Upper lobe of right lung (tissue), 1 donor: ENCODE measurements at regions not wholly inside any gene's neighbourhood (a gene's known extent, or its start where the extent isn't known, plus 50 kb on each side); places are given as distances from the start of the nearest gene placed in this dataset.
A peak's percentile ranks its signal among the peaks of the same experiment; 100 is the strongest.

Source experiments
- ATAC-seq: fragments of 200-7000 bp; cut with Tn5 transposase; one replicate; pipeline ENCODE4 v1.9.1; 2020; ENCODE audit warnings: mild to moderate bottlenecking, moderate library complexity
- DNase-seq: peaks from one replicate; pipeline ENCODE4 v3.0.0-alpha.2; 2020
- H3K27ac ChIP-seq: fragments of 200-600 bp; one replicate; pipeline ENCODE4 v1.8.0; 2022
- H3K27me3 ChIP-seq: fragments of 200-600 bp; one replicate; pipeline ENCODE4 v1.8.0; 2022; ENCODE audit warnings: mild to moderate bottlenecking
- H3K36me3 ChIP-seq: fragments of 200-600 bp; one replicate; pipeline ENCODE4 v1.8.0; 2022
- H3K4me1 ChIP-seq: fragments of 200-600 bp; one replicate; pipeline ENCODE4 v1.8.0; 2022
- H3K4me3 ChIP-seq: fragments of 200-600 bp; one replicate; pipeline ENCODE4 v1.8.0; 2022; ENCODE audit warnings: mild to moderate bottlenecking
- H3K9me3 ChIP-seq: fragments of 200-600 bp; one replicate; pipeline ENCODE4 v1.8.0; 2022
- intact Hi-C: fragments of 100-400 bp; cut with DNase I; formaldehyde crosslinking; loops from one replicate; pipeline ENCODE4 v1.11.0; 2022
- TF ChIP-seq, protein P1 (sequence below): fragments of 200-600 bp; IDR thresholded peaks from one replicate; pipeline ENCODE4 v1.8.0; 2022; ENCODE audit warnings: antibody characterized with exemption
- donor health status: DM: no; HTN: yes; CAD: no; lungs with severe emphysema.

DNA sequence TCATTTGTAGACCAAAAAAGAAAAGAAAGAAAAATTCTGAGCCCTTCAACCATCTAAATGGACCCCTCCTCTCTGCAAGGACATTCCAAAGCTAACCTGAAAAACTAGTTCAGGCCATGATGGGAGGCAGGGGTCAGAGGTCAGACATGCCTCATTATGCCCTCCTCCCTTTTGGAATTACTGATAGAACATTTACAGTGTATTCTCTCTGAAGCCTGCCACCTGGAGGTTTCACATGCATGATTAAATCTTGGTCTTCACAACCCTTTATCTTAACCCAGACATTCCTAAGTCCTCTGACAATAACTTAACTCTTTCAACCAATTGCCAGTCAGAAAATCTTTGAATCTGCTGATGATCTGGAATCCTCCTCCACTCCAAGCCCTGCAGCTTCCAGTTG is 86.0 kb downstream of the SPP2 start:
- no peaks in the 10 kb centered on the region for H3K9me3 ChIP-seq
- intact Hi-C loops = no loop called here
- TF ChIP-seq, protein P1, sequence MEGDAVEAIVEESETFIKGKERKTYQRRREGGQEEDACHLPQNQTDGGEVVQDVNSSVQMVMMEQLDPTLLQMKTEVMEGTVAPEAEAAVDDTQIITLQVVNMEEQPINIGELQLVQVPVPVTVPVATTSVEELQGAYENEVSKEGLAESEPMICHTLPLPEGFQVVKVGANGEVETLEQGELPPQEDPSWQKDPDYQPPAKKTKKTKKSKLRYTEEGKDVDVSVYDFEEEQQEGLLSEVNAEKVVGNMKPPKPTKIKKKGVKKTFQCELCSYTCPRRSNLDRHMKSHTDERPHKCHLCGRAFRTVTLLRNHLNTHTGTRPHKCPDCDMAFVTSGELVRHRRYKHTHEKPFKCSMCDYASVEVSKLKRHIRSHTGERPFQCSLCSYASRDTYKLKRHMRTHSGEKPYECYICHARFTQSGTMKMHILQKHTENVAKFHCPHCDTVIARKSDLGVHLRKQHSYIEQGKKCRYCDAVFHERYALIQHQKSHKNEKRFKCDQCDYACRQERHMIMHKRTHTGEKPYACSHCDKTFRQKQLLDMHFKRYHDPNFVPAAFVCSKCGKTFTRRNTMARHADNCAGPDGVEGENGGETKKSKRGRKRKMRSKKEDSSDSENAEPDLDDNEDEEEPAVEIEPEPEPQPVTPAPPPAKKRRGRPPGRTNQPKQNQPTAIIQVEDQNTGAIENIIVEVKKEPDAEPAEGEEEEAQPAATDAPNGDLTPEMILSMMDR = no peak
- H3K27ac ChIP-seq = no peak overlapping the region
- H3K4me1 ChIP-seq = peaks cover 7% of the 10 kb centered on the region
- no peaks in the 10 kb centered on the region for H3K27me3 ChIP-seq
- H3K4me3 ChIP-seq = no peak overlapping the region
- H3K36me3 ChIP-seq = no peaks in the 10 kb centered on the region
- no peak for ATAC-seq
- no peak for DNase-seq

DNA sequence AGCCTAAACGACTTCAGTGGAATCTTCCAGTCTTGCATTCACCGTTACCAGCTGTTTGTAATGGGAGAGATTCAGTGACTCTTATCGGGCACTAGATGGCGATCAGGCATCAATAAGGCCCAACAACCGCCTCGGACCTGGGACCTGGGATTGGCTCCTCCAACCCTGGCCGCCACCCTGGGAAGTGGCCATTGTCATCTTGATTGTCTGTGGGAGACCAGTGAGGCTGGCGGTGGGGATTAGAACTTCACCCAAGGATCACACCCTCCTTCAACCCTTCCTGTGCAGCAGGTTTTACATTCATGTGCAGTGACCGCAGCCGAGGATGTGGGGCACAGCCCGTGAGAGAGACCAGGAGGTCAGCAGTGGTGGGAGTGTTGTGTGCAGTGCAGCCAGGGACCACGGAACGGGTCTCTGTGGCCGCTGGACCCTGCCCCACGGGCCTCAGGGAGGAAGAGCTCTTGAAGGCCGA is 85.3 kb downstream of the SPP2 start:
- Histone ChIP-seq H3K4me1 (peaks cover 7% of the 10 kb centered on the region), H3K27me3 (no peaks in the 10 kb centered on the region), H3K36me3 (no peaks in the 10 kb centered on the region), H3K9me3 (no peaks in the 10 kb centered on the region), H3K4me3 (no peak overlapping the region), H3K27ac (no peak overlapping the region)
- ATAC-seq = peak; percentile 85
- intact Hi-C loops = no loop called here
- TF ChIP-seq, protein P1 = peak; percentile 83
- peak; percentile 71 for DNase-seq

DNA sequence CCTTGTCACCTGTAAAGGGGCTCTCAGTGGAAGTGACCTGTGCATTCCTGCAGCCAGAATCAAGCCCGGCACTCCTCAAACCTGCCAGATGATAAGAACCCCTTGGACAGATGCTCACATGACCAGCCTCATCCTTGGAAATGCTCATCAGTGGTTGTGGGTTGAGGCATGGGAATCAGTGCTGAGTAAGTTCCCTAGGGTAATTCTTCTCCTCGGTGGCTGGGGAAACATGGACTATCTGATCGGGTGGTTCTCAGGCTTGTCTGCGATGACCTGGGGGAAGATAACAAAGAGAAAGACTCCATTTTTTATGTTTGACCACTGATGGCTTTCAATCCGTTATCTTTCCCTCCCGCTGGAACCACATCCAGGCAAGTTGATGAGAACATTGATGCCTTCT is 84.0 kb downstream of the SPP2 start:
- ATAC-seq = no peak

GRCh38 chr2:234133004-234133403 is 82.5 kb downstream of the SPP2 start:
- H3K36me3 ChIP-seq = no peaks in the 10 kb centered on the region
- TF ChIP-seq, protein P1 = no peak
- no peak overlapping the region for H3K27ac ChIP-seq
- H3K4me3 ChIP-seq = no peak overlapping the region
- intact Hi-C loops = loop anchor here (5.0 kb wide), 1 partner anchor 369 kb away; no protein-coding TSS in a partner anchor
- DNase-seq (no peak), ATAC-seq (no peak)
- H3K27me3 ChIP-seq = peaks cover 4% of the 10 kb centered on the region
- H3K9me3 ChIP-seq = no peaks in the 10 kb centered on the region
- peaks cover 7% of the 10 kb centered on the region for H3K4me1 ChIP-seq

More for the DNA sequence above, 84.0 kb downstream of the SPP2 start:
- intact Hi-C loops = loop anchor here (5.0 kb wide), 1 partner anchor 368 kb away; no protein-coding TSS in a partner anchor
- H3K36me3 ChIP-seq = no peaks in the 10 kb centered on the region
- H3K9me3 ChIP-seq = no peaks in the 10 kb centered on the region
- no peak for DNase-seq
- no peak overlapping the region for H3K4me3 ChIP-seq
- H3K4me1 ChIP-seq = peaks cover 7% of the 10 kb centered on the region
- peaks cover 4% of the 10 kb centered on the region for H3K27me3 ChIP-seq
- TF ChIP-seq, protein P1 = no peak
- H3K27ac ChIP-seq = no peak overlapping the region

DNA sequence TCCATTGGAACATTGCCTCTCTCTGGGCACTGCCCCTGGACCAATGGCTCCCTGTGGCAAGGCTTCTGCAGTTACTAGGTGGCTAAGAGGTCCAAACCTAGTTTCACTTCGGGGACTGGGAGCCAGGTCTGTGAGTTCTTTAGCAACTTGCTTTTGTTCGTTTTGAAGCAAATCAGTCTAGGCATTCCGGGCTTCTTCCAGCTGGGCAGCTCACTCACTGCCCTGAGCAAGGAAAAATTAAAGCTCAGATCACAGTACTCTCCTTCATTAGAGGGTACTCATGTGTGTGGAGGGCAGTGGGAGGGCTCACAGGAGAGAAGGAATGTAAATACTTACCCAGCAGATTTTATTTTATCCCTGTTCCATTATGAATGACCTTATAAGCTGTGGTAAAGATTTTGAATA is 80.3 kb downstream of the SPP2 start:
- H3K27me3 ChIP-seq = peaks cover 4% of the 10 kb centered on the region
- H3K9me3 ChIP-seq = no peaks in the 10 kb centered on the region
- intact Hi-C loops = loop anchor here (5.0 kb wide), 1 partner anchor 372 kb away; no protein-coding TSS in a partner anchor
- H3K4me1 ChIP-seq = peaks cover 1% of the 10 kb centered on the region
- DNase-seq (no peak), ATAC-seq (peak; percentile 55)
- no peak overlapping the region for H3K4me3 ChIP-seq
- H3K27ac ChIP-seq = no peak overlapping the region
- TF ChIP-seq, protein P1 = no peak
- H3K36me3 ChIP-seq = no peaks in the 10 kb centered on the region

DNA sequence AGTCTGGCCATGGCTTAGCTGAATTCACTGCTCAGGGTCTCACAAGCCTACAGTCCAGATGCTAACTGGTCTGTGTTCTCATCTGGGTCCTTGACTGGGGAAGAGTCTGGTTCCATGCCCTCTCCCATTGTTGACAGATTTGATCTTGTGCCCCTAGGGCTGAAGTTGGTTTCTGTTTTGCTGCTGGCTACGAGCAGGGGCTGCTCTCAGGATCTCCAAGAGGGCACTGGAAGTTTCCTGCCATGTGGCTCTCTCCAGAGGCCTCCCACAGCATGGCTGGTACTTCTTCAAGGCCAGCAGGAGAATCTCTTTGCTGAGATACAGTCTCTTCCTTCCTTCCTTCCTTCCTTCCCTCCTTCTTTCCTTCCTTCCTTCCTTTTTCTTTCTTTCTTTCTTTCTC is 78.1 kb downstream of the SPP2 start:
- H3K4me1 ChIP-seq = no peaks in the 10 kb centered on the region
- ATAC-seq (no peak), DNase-seq (no peak)
- H3K4me3 ChIP-seq = no peak overlapping the region
- intact Hi-C loops = no loop called here
- TF ChIP-seq, protein P1 = no peak
- H3K27me3 ChIP-seq = peaks cover 4% of the 10 kb centered on the region
- no peak overlapping the region for H3K27ac ChIP-seq
- H3K9me3 ChIP-seq = no peaks in the 10 kb centered on the region
- H3K36me3 ChIP-seq = no peaks in the 10 kb centered on the region
